Vagina (tissue), 2 donors: ENCODE measurements at regions not wholly inside any gene's neighbourhood (a gene's known extent, or its start where the extent isn't known, plus 50 kb on each side); places are given as distances from the start of the nearest gene placed in this dataset.
"Not testable (repeated sequence)": the region's sequence is repeated elsewhere in the genome, so short reads cannot be mapped to it uniquely, and the experiment has no call there.

Experiments
- POLR2A ChIP-seq, 2 donors: fragments of 450-650 bp; IDR thresholded peaks; one replicate each; pipeline ENCODE4 v1.6.1; 2017; ENCODE audit warnings: antibody characterized with exemption in 2 of 2, mild to moderate bottlenecking in 2 of 2, moderate library complexity in 2 of 2
- POLR2AphosphoS5 ChIP-seq, 2 donors: sonication (generic); formaldehyde crosslinking; IDR thresholded peaks; one replicate each; pipeline ENCODE4 v1.9.0; 2017; ENCODE audit warnings: antibody characterized with exemption in 2 of 2, mild to moderate bottlenecking in 2 of 2, low read depth in 1 of 2; ENCODE audit not compliant: insufficient read depth in 1 of 2
- TF ChIP-seq, protein P1 (sequence below), 3 experiments: fragments of 450-650 bp in 2 of 3; fragments of 200-600 bp in 1 of 3; sonication (generic) in 1 of 3; IDR thresholded peaks; one replicate each; pipeline ENCODE4 v1.5.1; 2017 to 2019; ENCODE audit warnings: antibody characterized with exemption in 3 of 3, mild to moderate bottlenecking in 2 of 3, moderate library complexity in 2 of 3

GRCh38 chr4:22627851-22628250, 64.9 kb upstream of the GBA3 start:
- TF ChIP-seq, protein P1, sequence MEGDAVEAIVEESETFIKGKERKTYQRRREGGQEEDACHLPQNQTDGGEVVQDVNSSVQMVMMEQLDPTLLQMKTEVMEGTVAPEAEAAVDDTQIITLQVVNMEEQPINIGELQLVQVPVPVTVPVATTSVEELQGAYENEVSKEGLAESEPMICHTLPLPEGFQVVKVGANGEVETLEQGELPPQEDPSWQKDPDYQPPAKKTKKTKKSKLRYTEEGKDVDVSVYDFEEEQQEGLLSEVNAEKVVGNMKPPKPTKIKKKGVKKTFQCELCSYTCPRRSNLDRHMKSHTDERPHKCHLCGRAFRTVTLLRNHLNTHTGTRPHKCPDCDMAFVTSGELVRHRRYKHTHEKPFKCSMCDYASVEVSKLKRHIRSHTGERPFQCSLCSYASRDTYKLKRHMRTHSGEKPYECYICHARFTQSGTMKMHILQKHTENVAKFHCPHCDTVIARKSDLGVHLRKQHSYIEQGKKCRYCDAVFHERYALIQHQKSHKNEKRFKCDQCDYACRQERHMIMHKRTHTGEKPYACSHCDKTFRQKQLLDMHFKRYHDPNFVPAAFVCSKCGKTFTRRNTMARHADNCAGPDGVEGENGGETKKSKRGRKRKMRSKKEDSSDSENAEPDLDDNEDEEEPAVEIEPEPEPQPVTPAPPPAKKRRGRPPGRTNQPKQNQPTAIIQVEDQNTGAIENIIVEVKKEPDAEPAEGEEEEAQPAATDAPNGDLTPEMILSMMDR (IDR thresholded peaks at IDR 0.05) = not testable (repeated sequence)
- TF ChIP-seq POLR2AphosphoS5 (IDR thresholded peaks at IDR 0.05; ENCODE audit: insufficient read depth in 1 of 2, low read depth in 1 of 2); POLR2A (IDR thresholded peaks at IDR 0.05): not testable (repeated sequence)
